ENCODE measurements at regions not wholly inside any gene's neighbourhood (a gene's known extent, or its start where the extent isn't known, plus 50 kb on each side); places are given as distances from the start of the nearest gene placed in this dataset.
"Not testable (repeated sequence)": the region's sequence is repeated elsewhere in the genome, so short reads cannot be mapped to it uniquely, and the experiment has no call there.

- DNase-seq (ENCODE audit: low read depth) = no peak
- no peak for TF ChIP-seq CTCF (IDR thresholded peaks at IDR 0.05; ENCODE audit: insufficient read depth, low read depth, low read length, missing control alignments)
- H3K4me3 ChIP-seq (ENCODE audit: low read depth, low read length) = no peak overlapping the region
These were observed 752.4 kb upstream of the SLC8A1 start for GRCh38 chr2:41204315-41204714.

GRCh38 chr2:41206004-41206403 lies 754.1 kb upstream of the SLC8A1 start:
- TF ChIP-seq CTCF (IDR thresholded peaks at IDR 0.05; ENCODE audit: insufficient read depth, low read depth, low read length, missing control alignments) = no peak
- DNase-seq (ENCODE audit: low read depth) = no peak
- H3K4me3 ChIP-seq (ENCODE audit: low read depth, low read length) = no peak overlapping the region

- DNase-seq (ENCODE audit: low read depth) = no peak
- no peak overlapping the region for H3K4me3 ChIP-seq (ENCODE audit: low read depth, low read length)
- TF ChIP-seq CTCF (IDR thresholded peaks at IDR 0.05; ENCODE audit: insufficient read depth, low read depth, low read length, missing control alignments) = no peak
These were observed 755.7 kb upstream of the SLC8A1 start for GRCh38 chr2:41207578-41207977.

GRCh38 chr2:41210030-41210429 lies 758.1 kb upstream of the SLC8A1 start:
- DNase-seq (ENCODE audit: low read depth); H3K4me3 ChIP-seq (ENCODE audit: low read depth, low read length): not testable (repeated sequence)

- TF ChIP-seq CTCF (IDR thresholded peaks at IDR 0.05; ENCODE audit: insufficient read depth, low read depth, low read length, missing control alignments) = no peak
- no peak for DNase-seq (ENCODE audit: low read depth)
- no peak overlapping the region for H3K4me3 ChIP-seq (ENCODE audit: low read depth, low read length)
These were observed 765.1 kb upstream of the SLC8A1 start for GRCh38 chr2:41216978-41217377.

- no peak overlapping the region for H3K4me3 ChIP-seq (ENCODE audit: low read depth, low read length)
- TF ChIP-seq CTCF (IDR thresholded peaks at IDR 0.05; ENCODE audit: insufficient read depth, low read depth, low read length, missing control alignments) = no peak
- DNase-seq (ENCODE audit: low read depth) = no peak
These were observed 770.7 kb upstream of the SLC8A1 start for GRCh38 chr2:41222593-41222992.

GRCh38 chr2:41234093-41234492 lies 782.2 kb upstream of the SLC8A1 start:
- no peak for TF ChIP-seq CTCF (IDR thresholded peaks at IDR 0.05; ENCODE audit: insufficient read depth, low read depth, low read length, missing control alignments)
- no peak overlapping the region for H3K4me3 ChIP-seq (ENCODE audit: low read depth, low read length)
- DNase-seq (ENCODE audit: low read depth) = no peak

Measured in GM12865 (cell line).